EH (cell line): ENCODE measurements at regions not wholly inside any gene's neighbourhood (a gene's known extent, or its start where the extent isn't known, plus 50 kb on each side); places are given as distances from the start of the nearest gene placed in this dataset.

Experiments used
- DNase-seq: peaks from one replicate; pipeline ENCODE4 v3.0.0-alpha.2; 2015; ENCODE audit warnings: low read depth

DNA sequence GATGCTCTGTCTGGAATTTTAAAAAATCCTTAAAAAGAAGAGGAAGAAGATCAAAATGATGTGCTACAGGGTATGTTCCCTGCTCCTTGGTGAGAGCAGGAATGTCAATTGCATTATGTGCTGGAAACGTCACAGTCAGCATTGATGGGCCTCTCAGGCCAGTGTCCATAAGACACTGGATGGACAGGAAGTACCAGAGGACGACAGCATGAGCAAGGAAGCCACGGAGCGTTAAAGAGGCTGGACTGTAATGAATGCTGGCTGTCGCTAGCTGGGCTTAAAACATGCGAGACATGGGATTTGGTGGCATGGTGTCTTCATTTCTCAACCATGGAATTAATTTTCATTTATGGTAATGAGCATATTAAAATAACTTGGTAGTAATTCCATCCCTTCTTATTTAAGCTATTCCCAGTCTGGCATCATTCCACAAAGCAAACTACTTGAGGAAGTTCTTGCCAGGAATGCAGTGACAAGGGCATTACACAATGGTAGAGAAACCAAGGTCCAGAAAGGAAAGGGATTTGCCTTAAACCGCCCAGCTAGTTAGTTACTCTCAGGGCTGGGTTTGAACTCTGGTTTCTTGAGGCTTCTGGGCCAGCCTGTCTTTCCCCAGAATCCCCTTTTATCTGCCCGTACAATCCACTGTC lies 166.6 kb upstream of the SOX4 start:
- DNase-seq: peak; percentile 24

DNA sequence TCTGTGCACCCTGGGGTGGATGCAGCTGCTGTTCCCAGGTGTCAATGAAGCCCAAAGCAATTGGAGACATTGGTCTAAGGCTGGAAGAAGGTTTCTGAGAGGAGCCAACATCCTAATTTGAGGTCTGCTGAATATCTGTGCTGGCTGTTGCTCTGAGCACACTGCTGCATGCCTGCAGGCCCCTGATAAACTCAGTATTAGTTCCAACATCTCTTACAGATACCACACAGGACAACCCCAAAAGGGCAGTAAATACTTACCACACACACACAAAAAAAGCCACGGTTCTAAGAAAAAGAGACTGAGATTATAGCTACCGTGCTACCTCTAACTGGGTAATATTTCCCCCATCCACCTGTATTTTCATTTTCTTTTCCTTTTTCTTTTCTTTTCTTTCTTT lies 164.3 kb upstream of the SOX4 start:
- no peak for DNase-seq

DNA sequence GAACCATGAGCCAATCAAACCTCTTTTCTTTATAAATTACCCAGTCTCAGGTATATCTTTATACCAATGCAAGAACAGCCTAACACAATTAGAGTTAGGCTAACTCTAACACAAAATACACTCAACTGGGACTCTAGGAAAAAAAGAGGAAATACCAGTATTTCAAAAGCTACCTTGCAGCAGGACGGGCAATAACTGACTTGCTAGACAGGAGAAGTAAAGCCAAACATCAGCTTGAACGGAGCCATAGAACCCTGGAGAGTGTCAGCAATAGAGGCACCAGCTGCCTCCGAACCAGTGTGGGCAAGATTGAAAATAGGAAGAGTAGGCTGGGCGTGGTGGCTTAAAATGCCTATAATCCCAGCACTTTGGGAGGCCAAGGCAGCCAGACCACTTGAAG lies 162.0 kb upstream of the SOX4 start:
- DNase-seq: no peak

DNA sequence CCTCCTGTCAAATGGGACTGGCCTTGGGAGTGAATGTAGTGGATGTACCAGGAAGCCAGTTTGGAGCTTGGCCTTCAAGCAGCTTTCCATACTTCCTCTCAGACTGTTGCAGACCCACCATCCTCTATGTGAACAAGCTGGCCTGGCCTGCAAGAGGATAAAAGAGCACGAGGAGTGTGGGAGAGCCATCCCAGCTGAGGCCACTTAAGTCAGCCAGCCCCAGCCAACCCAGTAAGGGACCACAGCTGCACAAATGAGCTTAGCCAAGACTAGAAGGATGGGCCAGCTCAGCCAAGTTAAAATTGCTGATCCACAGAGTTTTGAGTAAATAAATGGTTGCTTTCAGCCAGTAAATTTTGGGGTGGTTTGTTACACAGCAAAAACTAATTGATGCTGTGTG lies 156.9 kb upstream of the SOX4 start:
- DNase-seq: no peak

DNA sequence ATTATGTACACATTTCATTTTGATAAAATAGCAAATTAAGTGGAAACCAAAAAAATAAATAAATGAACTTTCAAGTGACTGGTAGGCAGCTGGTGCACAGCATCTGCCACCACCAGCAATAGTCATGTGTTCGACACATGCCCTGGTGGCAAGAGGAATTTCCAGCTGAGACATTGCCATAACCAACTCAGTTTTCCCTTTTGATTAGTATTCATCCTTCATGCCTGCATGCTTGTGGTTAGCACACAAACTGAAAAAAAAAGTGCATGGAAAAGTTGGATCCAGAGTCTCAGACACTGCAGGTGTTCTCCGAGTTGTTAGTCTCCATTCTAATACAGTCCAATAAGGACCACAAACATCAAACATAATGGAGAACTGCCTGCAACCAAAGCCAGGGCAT lies 156.0 kb upstream of the SOX4 start:
- DNase-seq: no peak

DNA sequence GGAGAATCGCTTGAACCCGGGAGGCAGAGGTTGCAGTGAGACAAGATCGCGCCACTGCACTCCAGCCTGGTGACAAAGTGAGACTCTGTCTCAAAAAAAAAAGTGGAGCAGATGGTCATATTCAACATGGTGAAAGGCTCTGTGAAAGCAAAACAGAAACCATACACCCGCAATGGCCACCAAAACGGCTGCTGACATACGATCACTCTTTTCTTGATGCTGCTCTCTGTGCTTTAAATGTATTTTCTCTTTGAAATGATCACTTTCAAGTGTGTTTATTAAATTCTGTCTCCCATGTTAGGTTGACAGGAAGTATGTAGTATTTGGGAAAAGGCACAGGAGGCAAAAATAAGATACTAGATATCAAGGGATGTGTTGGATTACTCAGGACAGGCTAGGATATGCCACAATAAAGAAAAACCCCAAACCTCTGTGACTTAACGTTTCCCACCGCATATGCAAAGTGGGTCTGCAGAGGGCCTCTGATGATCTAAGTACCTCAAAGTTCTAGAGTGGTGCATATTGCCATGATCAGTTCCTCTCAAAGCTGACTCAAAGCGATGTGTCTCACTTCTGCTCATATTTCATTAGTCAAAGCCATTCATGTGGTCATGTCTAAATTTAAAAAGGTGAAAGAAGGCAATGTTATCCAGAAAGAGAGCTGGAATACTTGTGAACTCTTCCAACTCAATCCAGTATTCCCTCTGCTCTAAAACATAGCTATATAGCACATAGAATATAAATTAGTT lies 155.1 kb upstream of the SOX4 start:
- DNase-seq: no peak

DNA sequence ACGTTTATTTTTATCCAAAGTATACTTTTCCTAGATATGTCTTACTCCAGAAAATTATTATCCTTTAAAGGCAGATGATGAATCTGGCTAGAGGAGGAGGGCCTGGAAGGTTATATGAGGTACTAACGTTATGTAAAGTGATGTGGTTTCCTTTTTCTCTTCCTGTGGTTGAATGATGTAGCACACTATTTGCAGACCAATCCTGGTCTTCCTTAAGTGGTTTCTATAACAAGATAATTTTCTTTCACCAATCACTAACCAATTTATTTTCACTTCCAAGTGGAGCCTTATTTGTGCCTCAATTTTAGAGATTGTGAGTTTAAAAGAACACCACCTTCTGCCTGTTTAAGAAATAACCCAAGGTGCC lies 154.6 kb upstream of the SOX4 start:
- DNase-seq: no peak

DNA sequence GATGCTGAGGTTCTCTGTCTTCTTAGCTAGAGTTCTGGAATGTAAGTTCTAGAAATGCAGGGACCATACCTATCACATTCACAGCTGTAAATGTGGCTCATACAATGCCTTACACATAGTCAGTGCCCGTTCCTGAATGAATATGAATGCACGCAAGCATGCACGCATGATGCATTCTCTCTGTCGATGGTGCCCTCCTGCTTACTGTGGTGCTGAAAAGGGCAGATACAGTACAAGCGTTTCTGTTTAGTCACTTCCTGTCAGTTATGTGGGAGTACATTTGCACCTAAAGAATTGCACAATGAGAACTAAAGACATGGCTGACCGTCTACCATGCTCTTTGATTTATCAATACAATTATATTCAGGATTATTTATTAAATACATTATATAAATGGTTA lies 152.2 kb upstream of the SOX4 start:
- DNase-seq: peak; percentile 2

DNA sequence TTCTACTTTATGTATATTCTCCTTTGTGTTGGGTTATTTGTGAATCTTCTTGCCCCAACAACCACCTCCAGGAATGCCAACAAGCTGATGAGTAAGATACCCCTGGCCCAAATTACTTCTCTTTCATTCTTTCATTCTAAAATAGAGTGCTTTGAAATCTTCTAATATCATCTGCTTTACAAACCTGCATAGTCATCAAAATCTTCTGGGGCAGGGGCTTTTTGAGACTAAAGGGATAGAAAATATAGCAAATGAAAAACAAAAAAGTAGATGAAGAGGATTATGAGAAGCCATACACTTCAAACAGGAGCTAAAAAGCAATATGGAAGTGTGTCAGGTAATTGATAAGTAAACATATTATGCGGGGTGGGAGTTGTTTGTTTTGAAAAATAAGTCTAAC lies 150.7 kb upstream of the SOX4 start:
- no peak for DNase-seq

DNA sequence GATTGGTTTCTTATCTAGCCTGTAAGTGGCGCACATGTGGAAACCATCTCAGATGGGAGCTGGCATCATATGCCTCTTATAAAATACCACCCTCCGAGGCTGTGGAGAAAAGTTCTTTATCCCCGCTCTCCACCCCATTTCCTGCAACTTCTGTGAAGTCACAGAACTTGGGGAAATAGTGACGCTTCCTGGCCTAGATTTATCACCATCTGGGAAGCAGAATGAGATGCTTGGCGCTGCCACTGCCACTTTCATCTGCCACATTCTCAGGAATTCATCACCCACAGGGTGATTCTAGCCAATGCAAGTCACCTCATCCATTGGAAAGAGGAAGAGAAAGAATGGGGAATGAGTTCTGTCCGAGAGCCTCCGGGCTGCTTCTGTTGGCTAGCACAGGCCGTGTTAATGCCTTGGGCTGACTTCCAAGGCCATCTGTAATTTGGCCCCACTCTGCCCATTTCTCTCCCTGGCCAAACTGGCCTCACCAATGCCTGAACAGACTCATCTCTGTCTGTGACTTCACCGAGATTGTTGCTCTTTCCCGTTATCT lies 148.8 kb upstream of the SOX4 start:
- DNase-seq: no peak

DNA sequence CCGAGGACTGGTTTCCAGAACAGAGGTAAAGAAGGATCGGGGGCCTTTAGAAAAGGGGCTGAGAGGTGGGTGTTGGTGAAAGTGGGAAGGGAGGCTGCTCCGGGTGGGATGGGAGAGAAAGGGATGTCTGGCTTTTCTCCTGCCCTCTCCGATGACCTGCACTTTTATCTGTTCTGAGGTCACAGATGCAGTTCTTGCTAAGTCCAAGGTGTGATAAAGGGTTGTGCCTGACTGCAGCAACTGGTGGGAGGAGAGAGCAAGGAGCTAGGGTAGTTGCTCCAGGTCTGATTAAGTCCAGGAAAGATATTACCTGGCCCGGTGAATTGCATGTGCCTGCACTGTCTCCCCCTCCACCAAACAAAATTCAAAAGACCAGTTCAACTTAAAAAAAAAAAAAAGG lies 145.6 kb upstream of the SOX4 start:
- no peak for DNase-seq

DNA sequence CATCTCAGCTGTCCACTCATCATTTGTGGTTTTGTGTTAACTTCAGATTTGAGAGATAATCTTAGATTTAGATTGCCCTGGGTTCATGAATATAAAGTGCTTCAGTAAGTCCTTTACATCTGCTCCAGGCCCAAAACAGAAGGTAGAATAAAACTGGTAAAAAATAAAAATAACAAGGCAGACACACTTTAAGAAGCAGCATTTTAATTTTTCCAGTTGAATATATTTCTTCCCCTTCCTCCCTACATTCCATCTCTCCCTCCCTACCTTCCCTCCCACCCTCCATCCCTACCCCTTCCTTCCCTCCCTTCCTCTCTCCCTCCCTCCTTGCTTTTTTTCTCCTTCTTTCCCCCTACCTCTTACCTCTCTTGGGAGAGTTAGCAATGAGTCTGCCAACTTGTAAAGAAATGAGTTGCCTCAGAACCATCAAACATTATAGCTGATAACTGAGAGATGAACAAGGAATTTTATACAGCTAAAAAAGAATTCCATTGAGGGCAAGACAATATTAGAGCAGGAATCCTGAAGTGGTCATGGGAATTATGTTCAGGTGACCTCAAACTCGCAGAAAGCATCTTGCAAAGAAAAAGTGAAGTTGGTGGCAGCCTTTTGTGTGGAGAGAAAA lies 145.0 kb upstream of the SOX4 start:
- no peak for DNase-seq

DNA sequence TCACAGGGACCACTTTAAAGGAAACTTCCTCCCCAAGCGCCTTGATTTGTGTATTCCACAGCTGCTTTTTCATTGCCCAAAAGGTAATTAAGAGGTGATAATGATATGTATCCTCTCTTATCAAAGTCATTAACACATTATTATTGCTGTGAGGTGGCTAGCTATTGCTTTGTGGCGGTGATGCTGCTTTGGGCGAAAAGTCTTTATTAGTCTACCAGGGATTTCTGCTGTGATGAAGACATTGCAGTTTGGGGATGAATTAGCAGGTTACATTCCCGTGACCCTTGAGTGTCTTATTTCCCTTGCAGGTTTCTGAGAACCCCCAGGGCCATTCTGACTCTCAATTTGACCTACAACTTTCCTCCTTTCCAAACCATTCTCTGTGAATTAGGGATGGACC lies 143.4 kb upstream of the SOX4 start:
- no peak for DNase-seq

DNA sequence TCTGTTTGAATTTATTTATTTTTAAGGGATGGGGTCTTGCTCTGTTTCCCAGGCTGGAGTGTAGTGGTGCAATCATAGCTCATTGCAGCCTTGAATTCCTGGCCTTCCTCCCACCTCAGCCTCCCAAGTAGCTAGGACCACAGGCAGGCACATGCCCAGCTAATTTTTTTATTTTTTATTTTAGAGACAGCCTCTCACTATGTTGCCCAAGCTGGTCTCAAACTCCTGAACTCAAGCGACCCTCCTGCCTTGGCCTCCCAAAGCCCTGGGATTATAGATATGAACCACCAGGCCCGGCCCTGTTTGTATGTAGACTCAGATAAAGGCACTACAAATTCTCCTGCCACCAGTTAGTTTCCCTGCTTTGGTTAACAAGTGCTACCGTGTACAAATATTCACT lies 142.9 kb upstream of the SOX4 start:
- no peak for DNase-seq

DNA sequence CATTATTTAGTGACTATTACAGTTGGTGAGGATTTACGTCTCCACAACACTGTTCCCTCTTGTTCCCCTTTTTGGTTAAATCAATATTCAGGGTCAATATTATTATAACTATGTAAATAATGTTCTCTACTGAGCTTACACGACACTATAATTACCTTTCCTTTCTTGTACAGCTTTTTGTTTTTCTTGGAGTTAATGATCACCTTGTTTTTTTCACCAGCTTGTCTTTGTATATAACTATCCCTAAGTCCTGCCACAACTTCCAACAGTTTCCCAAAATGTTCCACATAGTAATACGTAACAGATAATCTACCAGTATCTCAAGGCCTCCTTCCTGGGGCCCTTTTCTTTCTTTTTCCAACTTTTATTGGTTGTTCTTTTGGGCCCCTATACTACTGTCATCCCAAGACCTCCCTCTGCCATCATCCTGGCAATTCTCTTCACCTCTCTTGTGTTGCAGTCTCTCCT lies 142.0 kb upstream of the SOX4 start:
- no peak for DNase-seq

DNA sequence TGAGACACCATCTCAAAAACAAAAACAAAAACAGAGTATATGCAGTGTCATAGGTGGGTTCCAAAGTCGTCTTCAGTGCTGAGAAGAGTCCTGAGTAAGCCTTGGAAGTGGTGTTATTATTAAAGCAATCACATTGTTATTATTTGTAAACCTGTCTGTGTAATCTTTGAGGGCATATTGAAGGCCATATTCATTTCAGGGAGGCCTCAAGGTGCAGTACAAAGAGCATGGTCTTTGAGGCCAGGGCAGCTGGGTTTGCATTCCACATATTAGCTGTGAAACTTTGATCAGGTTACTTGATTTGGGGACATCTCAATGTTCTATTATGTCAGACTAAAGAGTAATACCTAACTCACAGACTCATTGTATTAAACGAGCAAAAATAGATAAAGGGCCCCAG lies 139.3 kb upstream of the SOX4 start:
- DNase-seq: no peak

DNA sequence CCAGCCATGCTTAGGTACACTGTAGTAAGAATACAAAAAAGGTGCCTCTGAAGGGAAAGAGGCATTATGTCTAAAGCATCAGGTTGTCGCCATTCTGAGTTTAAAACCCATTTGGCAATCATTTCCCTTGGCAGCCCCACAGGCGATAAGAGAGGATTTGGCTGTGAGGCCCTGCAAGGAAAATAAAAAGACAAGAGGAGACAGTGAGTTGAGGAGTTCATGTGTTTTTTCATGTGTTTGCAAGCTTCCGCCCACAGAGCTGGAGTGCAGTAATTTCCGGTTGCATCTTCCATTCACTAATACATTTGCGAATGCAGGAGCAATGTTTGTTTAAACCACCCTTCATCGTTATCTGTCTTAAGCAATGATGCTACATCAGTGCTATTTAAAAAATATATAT lies 138.5 kb upstream of the SOX4 start:
- no peak for DNase-seq

DNA sequence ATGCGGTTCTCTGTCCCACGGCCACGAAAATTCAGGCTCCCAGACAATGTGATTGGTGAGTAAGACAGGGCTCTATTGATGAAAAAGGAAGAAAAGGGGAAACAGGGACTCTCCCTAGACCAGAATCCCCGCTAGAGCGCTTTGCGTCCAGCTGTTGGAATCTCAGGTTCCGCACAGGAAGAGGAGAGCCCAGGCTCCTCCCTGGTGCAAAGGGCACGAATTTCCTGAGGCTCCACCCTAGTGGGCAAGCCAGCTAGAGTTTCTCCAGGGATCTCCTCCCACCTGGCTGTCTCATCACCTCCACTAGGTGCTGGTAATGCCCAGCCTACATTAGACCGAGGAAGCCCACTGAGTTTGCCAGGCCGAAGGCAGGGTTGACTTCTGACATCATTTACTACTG lies 135.9 kb upstream of the SOX4 start:
- DNase-seq: no peak

DNA sequence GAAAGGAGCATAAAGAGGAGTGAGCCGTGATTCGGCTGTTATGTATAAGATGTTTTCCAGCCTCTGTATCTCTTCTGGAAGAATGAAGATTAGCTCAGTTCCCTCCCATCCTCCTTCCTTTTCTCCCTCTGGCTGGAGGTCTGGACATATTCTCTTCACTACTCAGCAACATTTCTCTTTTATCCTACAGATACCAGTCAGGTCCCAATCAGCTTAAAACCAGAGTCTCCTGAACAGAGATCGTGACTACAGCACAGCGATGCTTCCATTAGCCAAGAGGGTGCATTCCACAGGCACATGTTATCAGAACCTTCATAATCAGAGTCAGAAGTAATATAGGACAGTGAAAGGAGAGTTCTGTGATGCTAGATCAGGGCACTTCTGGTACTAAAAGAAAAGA lies 133.9 kb upstream of the SOX4 start:
- no peak for DNase-seq

DNA sequence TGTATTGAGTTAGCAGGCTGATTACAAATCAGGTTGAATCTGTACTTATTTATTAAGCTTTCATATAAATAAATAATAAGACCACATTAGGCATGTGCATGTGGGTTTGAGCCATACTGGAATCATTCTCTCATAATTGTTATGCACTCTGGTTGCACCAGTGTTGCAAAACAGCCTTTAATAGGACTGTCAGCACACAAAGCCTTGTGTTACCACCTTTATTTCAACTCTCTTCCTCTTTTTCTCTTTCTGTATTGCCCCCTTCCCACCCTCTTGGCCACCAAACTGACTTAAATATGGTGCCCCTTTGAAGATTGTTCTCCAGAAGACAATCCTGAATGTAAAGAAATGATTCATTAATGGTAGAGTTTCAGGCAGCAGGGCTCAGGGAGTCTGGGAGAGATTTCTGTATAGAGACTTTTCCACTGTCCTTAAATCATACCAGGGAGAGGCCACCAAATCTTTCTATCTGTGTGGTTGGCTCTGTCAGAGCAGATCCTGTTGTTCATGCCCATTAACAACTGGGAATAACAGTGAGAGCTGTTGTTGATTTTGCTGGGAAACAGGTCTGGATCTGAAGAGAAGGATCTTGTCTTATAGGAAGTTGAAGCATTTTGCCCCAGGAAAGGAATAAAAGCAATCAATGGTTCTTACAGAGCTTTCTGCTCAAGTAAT lies 131.6 kb upstream of the SOX4 start:
- no peak for DNase-seq

DNA sequence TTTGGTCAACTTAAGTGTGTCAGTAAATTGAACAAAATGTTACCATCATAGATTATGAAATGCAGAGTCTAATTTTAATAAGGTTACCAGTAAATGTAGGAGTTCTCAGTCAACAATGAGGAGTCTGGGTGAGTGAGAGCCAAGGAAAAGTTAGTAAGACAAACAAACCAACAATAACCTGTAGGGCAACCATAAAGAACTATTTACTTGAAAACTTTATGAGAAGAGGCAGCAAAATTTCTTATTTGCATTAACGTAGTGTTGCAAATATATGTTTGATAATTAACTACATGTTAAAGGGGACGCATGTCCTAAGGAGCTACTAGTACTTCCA lies 131.1 kb upstream of the SOX4 start:
- no peak for DNase-seq

DNA sequence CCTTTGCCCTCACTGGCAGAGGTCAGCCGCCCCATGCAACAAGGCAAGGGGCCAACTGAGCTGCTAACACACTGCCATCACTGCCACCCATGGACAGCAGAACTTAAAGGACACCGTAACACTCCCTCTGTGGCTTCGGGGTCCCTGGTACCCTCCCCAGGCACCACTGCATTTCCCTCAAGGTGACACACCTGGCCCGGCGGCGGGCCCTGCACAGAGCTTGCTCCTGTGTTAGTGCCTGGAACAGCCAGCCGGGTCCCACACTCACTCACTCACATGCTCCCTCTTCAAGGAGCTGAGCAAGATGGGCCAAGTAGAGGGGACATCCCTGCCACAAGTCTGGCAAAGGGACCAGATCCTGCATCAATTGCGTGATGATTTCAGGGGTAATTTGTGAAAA lies 126.5 kb upstream of the SOX4 start:
- no peak for DNase-seq

DNA sequence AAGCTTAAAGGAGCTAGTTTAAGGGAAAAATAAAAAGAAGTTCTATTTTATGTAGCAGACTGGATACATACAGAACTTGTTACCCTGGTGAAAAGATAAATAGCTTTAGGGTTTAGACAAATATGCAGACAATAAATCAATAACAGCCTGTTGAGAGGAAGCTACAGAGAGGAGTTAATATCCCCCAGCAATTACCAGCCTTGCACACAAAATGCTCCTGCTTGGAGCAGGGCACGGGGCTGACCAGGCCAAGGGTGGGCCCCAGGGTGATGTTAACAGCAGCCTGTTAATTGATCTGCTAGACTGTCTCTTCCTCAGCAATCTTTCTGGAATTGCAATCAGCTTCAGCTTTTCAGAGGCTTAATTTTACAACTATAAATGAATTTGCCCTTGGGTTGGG lies 125.1 kb upstream of the SOX4 start:
- DNase-seq: no peak
